GM12878 (cell line): ENCODE measurements at regions not wholly inside any gene's neighbourhood (a gene's known extent, or its start where the extent isn't known, plus 50 kb on each side); places are given as distances from the start of the nearest gene placed in this dataset.

ENCODE experiments used
- ATAC-seq: fragments of 200-7000 bp; cut with Tn5 transposase; 3 replicates; pipeline ENCODE4 v1.9.1; 2020; ENCODE audit warnings: mild to moderate bottlenecking, moderate library complexity
- BruUV-seq: library from RNA; stranded (reverse); fragments of 400-500 nt; replicated peaks from 2 replicates; lab custom pipeline; 2021; lab: Mats Ljungman, UMichigan
- CTCF ChIA-PET: fragments of 300-600 bp; sonication (Branson Sonifier 250); formaldehyde crosslinking; extraction: SDS; loops from one replicate; lab custom pipeline; 2021; ENCODE audit warnings: inconsistent platforms; lab: Yijun Ruan, JAX
- POLR2A ChIA-PET: fragments of 350-600 bp; formaldehyde crosslinking; extraction: SDS; loops from one replicate; lab custom pipeline; 2021; ENCODE audit warnings: inconsistent platforms; lab: Charles Lee
- RAD21 ChIA-PET: fragments of 300-600 bp; sonication (Branson Sonifier 250); formaldehyde crosslinking; loops from one replicate; lab custom pipeline; 2023; ENCODE audit warnings: antibody characterized with exemption; ENCODE audit not compliant: unreplicated experiment; lab: Charles Lee
- SMC1A ChIA-PET: fragments of 300-600 bp; sonication (Branson Sonifier 250); formaldehyde crosslinking; loops from one replicate; lab custom pipeline; 2023; ENCODE audit not compliant: unreplicated experiment, uncharacterized antibody; lab: Charles Lee
- DNase-seq: peaks from one replicate; pipeline ENCODE4 v3.0.0-alpha.2; 2011; ENCODE audit warnings: low read depth, low spot score
- FAIRE-seq: peaks from 3 replicates; lab custom pipeline; 2011; peaks lifted over from hg19 to GRCh38; lab: Jason Lieb, UNC
- H2AFZ ChIP-seq: 2 replicates; pipeline ENCODE4 v1.6.0; 2011; ENCODE audit warnings: low read depth, low read length, control low read depth; ENCODE audit not compliant: control insufficient read depth
- H3K27ac ChIP-seq: 2 replicates; pipeline ENCODE4 v1.5.1; 2011; ENCODE audit warnings: control low read depth; ENCODE audit not compliant: control insufficient read depth, insufficient read depth
- H3K27me3 ChIP-seq, 2 experiments: replicated peaks in 1 of 2; 2 replicates each; pipeline versions ENCODE4 v1.6.0 to v1.6.1; 2011; ENCODE audit warnings: low read length in 1 of 2; ENCODE audit not compliant: control insufficient read depth in 2 of 2, insufficient read depth in 2 of 2
- H3K36me3 ChIP-seq, 2 experiments: 2 replicates each; pipeline ENCODE4 v1.5.1; 2011; ENCODE audit warnings: low read length in 1 of 2; ENCODE audit not compliant: control insufficient read depth in 2 of 2, insufficient read depth in 2 of 2
- H3K4me1 ChIP-seq: 2 replicates; pipeline ENCODE4 v1.6.1; 2011; ENCODE audit warnings: mild to moderate bottlenecking, low read length, moderate library complexity, mixed read lengths; ENCODE audit not compliant: control insufficient read depth, insufficient read depth
- H3K4me2 ChIP-seq: 2 replicates; pipeline ENCODE4 v1.6.0; 2011; ENCODE audit warnings: control low read depth; ENCODE audit not compliant: control insufficient read depth, insufficient read depth
- H3K4me3 ChIP-seq: fragments of 200-600 bp; sonication (generic); 2 replicates; pipeline ENCODE4 v1.5.1; 2016
- H3K79me2 ChIP-seq: 2 replicates; pipeline ENCODE4 v1.6.0; 2011; ENCODE audit warnings: low read length; ENCODE audit not compliant: control insufficient read depth, insufficient read depth
- H3K9ac ChIP-seq: 2 replicates; pipeline ENCODE4 v1.8.0; 2011; ENCODE audit warnings: low read length, control low read depth, mixed read lengths; ENCODE audit not compliant: control insufficient read depth, insufficient read depth
- H3K9me3 ChIP-seq: replicated peaks from 3 replicates; pipeline ENCODE4 v1.5.1; 2011; ENCODE audit warnings: mild to moderate bottlenecking, low read length; ENCODE audit not compliant: control insufficient read depth, insufficient read depth
- H4K20me1 ChIP-seq: 2 replicates; pipeline ENCODE4 v1.6.0; 2011; ENCODE audit not compliant: control insufficient read depth, insufficient read depth
- BHLHE40 ChIP-seq, 2 experiments: fragments of 450-650 bp in 1 of 2; IDR thresholded peaks; 2 replicates each; pipeline ENCODE4 v1.6.1; 2011 to 2017; ENCODE audit warnings: low read depth in 2 of 2, borderline replicate concordance in 1 of 2, improper control_type of control experiment in 1 of 2, low read length in 1 of 2, mild to moderate bottlenecking in 1 of 2
- CBX5 ChIP-seq: sonication (generic); IDR thresholded peaks from 2 replicates; pipeline ENCODE4 v1.6.1; 2016; ENCODE audit warnings: low read depth, moderate library complexity, mild to moderate bottlenecking, inconsistent platforms
- DPF2 ChIP-seq: fragments of 450-650 bp; IDR thresholded peaks from 2 replicates; pipeline ENCODE4 v1.6.1; 2017; ENCODE audit warnings: mild to moderate bottlenecking
- EGR1 ChIP-seq, 2 experiments: IDR thresholded peaks; 1 replicate in 1 of 2; 2 replicates in 1 of 2; pipeline ENCODE4 v1.6.1; 2011 to 2012; ENCODE audit warnings: low read depth in 2 of 2, low read length in 2 of 2, borderline replicate concordance in 1 of 2, mild to moderate bottlenecking in 1 of 2, moderate library complexity in 1 of 2
- ETV6 ChIP-seq, 2 experiments: fragments of 450-650 bp in 1 of 2; IDR thresholded peaks in 1 of 2; conservative IDR thresholded peaks in 1 of 2; 2 replicates each; pipeline ENCODE4 v1.6.1; 2014; ENCODE audit warnings: antibody characterized with exemption in 1 of 2, borderline replicate concordance in 1 of 2, low read depth in 1 of 2, mild to moderate bottlenecking in 1 of 2, moderate library complexity in 1 of 2
- EZH2 ChIP-seq: IDR thresholded peaks from 2 replicates; pipeline ENCODE4 v1.6.1; 2012; ENCODE audit warnings: low read depth, mild to moderate bottlenecking, control low read depth, inconsistent platforms, low read length, borderline replicate concordance; ENCODE audit not compliant: control insufficient read depth
- FOXM1 ChIP-seq: IDR thresholded peaks from 2 replicates; pipeline ENCODE4 v1.6.1; 2012; ENCODE audit warnings: low read depth, mild to moderate bottlenecking, inconsistent platforms, low read length, moderate library complexity
- IRF5 ChIP-seq: fragments of 450-650 bp; IDR thresholded peaks from 2 replicates; pipeline ENCODE4 v1.6.1; 2017; ENCODE audit warnings: borderline replicate concordance
- KAT2A ChIP-seq: conservative IDR thresholded peaks from 2 replicates; pipeline ENCODE4 v1.6.1; 2011; ENCODE audit warnings: low read depth, low read length; ENCODE audit not compliant: control insufficient read depth
- NFIC ChIP-seq: IDR thresholded peaks from 2 replicates; pipeline ENCODE4 v1.6.1; 2012; ENCODE audit warnings: low read depth, mild to moderate bottlenecking, inconsistent platforms, low read length, moderate library complexity
- NR2C2 ChIP-seq: IDR thresholded peaks from 2 replicates; pipeline ENCODE4 v1.6.1; 2011; ENCODE audit warnings: borderline replicate concordance, low read depth; ENCODE audit not compliant: control insufficient read depth, insufficient read length
- POU2F2 ChIP-seq: IDR thresholded peaks from 3 replicates; pipeline ENCODE4 v1.6.1; 2011; ENCODE audit warnings: low read depth, mild to moderate bottlenecking, low read length, borderline replicate concordance
- SMAD5 ChIP-seq: IDR thresholded peaks from 2 replicates; pipeline ENCODE4 v1.6.1; 2016; ENCODE audit warnings: antibody characterized with exemption, low read depth
- TAF1 ChIP-seq: IDR thresholded peaks from 2 replicates; pipeline ENCODE4 v1.6.1; 2011; ENCODE audit warnings: mild to moderate bottlenecking, low read depth, low read length, borderline replicate concordance
- WGBS: methylation state at CpG from one replicate; pipeline ENCODE4 v1.1.6; 2016; ENCODE audit warnings: low lambda C conversion rate; ENCODE audit not compliant: insufficient replicate concordance, insufficient coverage; ENCODE audit errors: missing lambda C conversion rate; 5-methylcytosine and 5-hydroxymethylcytosine counted together
- in situ Hi-C: fragments of 300-500 bp; cut with MboI; formaldehyde crosslinking; loops from 9 replicates; pipeline ENCODE4 v1.14.3; 2018; ENCODE audit warnings: mixed read lengths
- intact Hi-C: fragments of 100-400 bp; cut with micrococcal nuclease; formaldehyde crosslinking; loops from one replicate; pipeline ENCODE4 v1.14.2; 2022; ENCODE audit not compliant: unreplicated experiment
- TF ChIP-seq, protein P1 (sequence below): fragments of 450-650 bp; IDR thresholded peaks from 2 replicates; pipeline ENCODE4 v1.6.1; 2017; ENCODE audit warnings: mild to moderate bottlenecking, low read depth, inconsistent platforms; ENCODE audit not compliant: poor library complexity, severe bottlenecking
- TF ChIP-seq, protein P2 (sequence below): fragments of 450-650 bp; IDR thresholded peaks from 2 replicates; pipeline ENCODE4 v1.6.1; 2017; ENCODE audit warnings: mild to moderate bottlenecking, moderate library complexity

GRCh38 chr4:189202869-189203271 is 737.8 kb upstream of the FRG1 start (continued):
- TF ChIP-seq ETV6 (conservative IDR thresholded peaks at IDR 0.05 in 1 of 2, IDR thresholded peaks at IDR 0.05 in 1 of 2; ENCODE audit: borderline replicate concordance in 1 of 2, low read depth in 1 of 2) (no peak), DPF2 (no peak), IRF5 (no peak), EGR1 (IDR thresholded peaks at IDR 0.05; ENCODE audit: borderline replicate concordance in 1 of 2, low read depth in 2 of 2, low read length in 2 of 2) (no peak), FOXM1 (no peak)

DNA sequence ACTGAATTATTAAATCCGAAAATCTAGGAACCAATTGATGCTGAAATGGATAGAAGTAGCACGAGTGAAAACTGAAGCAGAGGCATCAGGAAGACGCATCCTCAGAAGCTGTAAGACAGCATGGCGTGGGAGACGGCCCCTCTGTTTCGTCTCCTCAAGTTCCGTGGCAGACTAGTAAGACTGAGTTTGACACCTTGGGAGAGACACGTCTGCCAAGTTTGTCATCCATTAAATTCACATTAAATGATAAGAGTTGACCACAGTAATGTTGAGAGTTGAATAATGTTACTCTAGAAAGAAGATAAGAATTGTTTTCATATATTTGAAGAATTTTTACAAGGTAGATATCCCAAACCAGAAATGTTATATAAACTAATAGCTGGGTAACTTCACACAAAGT is 736.1 kb upstream of the FRG1 start:
- no peaks in the 10 kb centered on the region for H3K4me1 ChIP-seq
- no peak overlapping the region for H3K4me2 ChIP-seq
- no peak for ATAC-seq
- ChIA-PET CTCF (interaction anchor here (0.9 to 1.2 kb wide), 2 partner anchors 11 to 1598 kb away, joined by 3 to 4 read pairs; no protein-coding TSS in a partner anchor), RAD21 (no interaction called here), SMC1A (interaction anchor here (0.6 kb wide), 1 partner anchor 1596 kb away, joined by 3 read pairs; no protein-coding TSS in a partner anchor), POLR2A (no interaction called here)
- H3K27ac ChIP-seq, result no peak overlapping the region
- H3K9ac ChIP-seq, result no peak overlapping the region
- in situ Hi-C loops, result no loop called here
- H4K20me1 ChIP-seq, result no peaks in the 10 kb centered on the region
- intact Hi-C loops, result no loop called here
- H3K79me2 ChIP-seq, result no peaks in the 10 kb centered on the region
- no peak overlapping the region for H2AFZ ChIP-seq
- no peaks in the 10 kb centered on the region for H3K36me3 ChIP-seq
- no peaks in the 10 kb centered on the region for H3K27me3 ChIP-seq
- no peaks in the 10 kb centered on the region; the same call in 2 of the 3 replicates for H3K9me3 ChIP-seq
- no peak for DNase-seq
- no peak overlapping the region for H3K4me3 ChIP-seq
- no peak for FAIRE-seq
- WGBS, result 26% methylated on average over 8 of the region's 8 CpGs
- BruUV-seq, result no TSS peak
- TF ChIP-seq SMAD5, result no peak
- TF ChIP-seq CBX5, result no peak
- TF ChIP-seq, protein P1, sequence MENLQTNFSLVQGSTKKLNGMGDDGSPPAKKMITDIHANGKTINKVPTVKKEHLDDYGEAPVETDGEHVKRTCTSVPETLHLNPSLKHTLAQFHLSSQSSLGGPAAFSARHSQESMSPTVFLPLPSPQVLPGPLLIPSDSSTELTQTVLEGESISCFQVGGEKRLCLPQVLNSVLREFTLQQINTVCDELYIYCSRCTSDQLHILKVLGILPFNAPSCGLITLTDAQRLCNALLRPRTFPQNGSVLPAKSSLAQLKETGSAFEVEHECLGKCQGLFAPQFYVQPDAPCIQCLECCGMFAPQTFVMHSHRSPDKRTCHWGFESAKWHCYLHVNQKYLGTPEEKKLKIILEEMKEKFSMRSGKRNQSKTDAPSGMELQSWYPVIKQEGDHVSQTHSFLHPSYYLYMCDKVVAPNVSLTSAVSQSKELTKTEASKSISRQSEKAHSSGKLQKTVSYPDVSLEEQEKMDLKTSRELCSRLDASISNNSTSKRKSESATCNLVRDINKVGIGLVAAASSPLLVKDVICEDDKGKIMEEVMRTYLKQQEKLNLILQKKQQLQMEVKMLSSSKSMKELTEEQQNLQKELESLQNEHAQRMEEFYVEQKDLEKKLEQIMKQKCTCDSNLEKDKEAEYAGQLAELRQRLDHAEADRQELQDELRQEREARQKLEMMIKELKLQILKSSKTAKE, result no peak
- TF ChIP-seq TAF1, result no peak
- no peak for TF ChIP-seq KAT2A
- no peak for TF ChIP-seq POU2F2
- no peak for TF ChIP-seq BHLHE40 (IDR thresholded peaks at IDR 0.05; ENCODE audit: borderline replicate concordance in 1 of 2, low read depth in 2 of 2, low read length in 1 of 2)
- no peak for TF ChIP-seq NR2C2
- TF ChIP-seq, protein P2, sequence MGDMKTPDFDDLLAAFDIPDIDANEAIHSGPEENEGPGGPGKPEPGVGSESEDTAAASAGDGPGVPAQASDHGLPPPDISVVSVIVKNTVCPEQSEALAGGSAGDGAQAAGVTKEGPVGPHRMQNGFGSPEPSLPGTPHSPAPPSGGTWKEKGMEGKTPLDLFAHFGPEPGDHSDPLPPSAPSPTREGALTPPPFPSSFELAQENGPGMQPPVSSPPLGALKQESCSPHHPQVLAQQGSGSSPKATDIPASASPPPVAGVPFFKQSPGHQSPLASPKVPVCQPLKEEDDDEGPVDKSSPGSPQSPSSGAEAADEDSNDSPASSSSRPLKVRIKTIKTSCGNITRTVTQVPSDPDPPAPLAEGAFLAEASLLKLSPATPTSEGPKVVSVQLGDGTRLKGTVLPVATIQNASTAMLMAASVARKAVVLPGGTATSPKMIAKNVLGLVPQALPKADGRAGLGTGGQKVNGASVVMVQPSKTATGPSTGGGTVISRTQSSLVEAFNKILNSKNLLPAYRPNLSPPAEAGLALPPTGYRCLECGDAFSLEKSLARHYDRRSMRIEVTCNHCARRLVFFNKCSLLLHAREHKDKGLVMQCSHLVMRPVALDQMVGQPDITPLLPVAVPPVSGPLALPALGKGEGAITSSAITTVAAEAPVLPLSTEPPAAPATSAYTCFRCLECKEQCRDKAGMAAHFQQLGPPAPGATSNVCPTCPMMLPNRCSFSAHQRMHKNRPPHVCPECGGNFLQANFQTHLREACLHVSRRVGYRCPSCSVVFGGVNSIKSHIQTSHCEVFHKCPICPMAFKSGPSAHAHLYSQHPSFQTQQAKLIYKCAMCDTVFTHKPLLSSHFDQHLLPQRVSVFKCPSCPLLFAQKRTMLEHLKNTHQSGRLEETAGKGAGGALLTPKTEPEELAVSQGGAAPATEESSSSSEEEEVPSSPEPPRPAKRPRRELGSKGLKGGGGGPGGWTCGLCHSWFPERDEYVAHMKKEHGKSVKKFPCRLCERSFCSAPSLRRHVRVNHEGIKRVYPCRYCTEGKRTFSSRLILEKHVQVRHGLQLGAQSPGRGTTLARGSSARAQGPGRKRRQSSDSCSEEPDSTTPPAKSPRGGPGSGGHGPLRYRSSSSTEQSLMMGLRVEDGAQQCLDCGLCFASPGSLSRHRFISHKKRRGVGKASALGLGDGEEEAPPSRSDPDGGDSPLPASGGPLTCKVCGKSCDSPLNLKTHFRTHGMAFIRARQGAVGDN, result no peak
- TF ChIP-seq NFIC, result no peak
- TF ChIP-seq EZH2, result no peak
